ENCODE measurements at regions not wholly inside any gene's neighbourhood (a gene's known extent, or its start where the extent isn't known, plus 50 kb on each side); places are given as distances from the start of the nearest gene placed in this dataset.

DNA sequence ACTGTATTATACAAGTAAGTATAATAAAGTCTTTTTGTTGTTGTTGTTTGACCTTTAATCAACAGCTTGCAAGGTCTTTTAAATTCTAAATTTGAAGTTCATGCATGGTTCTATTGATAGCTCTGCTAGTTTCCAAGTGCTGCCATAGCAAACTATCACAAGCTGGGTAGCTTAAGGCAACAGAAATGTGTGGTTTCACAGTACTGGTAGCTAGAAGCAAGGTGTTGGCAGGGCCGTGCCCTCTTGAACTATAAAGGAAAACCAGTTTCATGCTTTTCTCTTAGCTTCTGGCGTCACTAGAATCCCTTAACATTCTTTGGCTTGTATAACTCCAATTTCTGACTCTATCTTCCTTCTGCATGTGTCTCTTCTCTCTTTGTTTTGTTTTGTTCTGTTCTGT lies 1021.9 kb upstream of the AUTS2 start:
- H3K27me3 ChIP-seq (ENCODE audit: low read length): no peaks in the 10 kb centered on the region
- H3K79me2 ChIP-seq (ENCODE audit: low read length): no peaks in the 10 kb centered on the region
- no peak overlapping the region for H3K9ac ChIP-seq (ENCODE audit: low read length)
- H3K4me1 ChIP-seq (ENCODE audit: insufficient read depth, low read length): no peaks in the 10 kb centered on the region
- BruUV-seq (replicated peaks): no TSS peak
- H3K4me2 ChIP-seq (ENCODE audit: low read length): no peak overlapping the region
- no peak overlapping the region for H3K27ac ChIP-seq (ENCODE audit: low read length)
- no peak overlapping the region for H2AFZ ChIP-seq (ENCODE audit: low read length)
- no peaks in the 10 kb centered on the region for H4K20me1 ChIP-seq (ENCODE audit: low read length)
- ATAC-seq (no peak), DNase-seq (no peak)
- no peaks in the 10 kb centered on the region for H3K36me3 ChIP-seq (ENCODE audit: low read depth, low read length)
- TF ChIP-seq EZH2 (IDR thresholded peaks at IDR 0.05; ENCODE audit: low read length, unreplicated experiment) (no peak), EZH2phosphoT487 (IDR thresholded peaks at IDR 0.05; ENCODE audit: borderline replicate concordance, low read length) (no peak)
- TF ChIP-seq, protein P1, sequence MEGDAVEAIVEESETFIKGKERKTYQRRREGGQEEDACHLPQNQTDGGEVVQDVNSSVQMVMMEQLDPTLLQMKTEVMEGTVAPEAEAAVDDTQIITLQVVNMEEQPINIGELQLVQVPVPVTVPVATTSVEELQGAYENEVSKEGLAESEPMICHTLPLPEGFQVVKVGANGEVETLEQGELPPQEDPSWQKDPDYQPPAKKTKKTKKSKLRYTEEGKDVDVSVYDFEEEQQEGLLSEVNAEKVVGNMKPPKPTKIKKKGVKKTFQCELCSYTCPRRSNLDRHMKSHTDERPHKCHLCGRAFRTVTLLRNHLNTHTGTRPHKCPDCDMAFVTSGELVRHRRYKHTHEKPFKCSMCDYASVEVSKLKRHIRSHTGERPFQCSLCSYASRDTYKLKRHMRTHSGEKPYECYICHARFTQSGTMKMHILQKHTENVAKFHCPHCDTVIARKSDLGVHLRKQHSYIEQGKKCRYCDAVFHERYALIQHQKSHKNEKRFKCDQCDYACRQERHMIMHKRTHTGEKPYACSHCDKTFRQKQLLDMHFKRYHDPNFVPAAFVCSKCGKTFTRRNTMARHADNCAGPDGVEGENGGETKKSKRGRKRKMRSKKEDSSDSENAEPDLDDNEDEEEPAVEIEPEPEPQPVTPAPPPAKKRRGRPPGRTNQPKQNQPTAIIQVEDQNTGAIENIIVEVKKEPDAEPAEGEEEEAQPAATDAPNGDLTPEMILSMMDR (conservative IDR thresholded peaks at IDR 0.05; ENCODE audit: low read depth, low read length): no peak
- no peaks in the 10 kb centered on the region for H3K9me2 ChIP-seq (replicated peaks; ENCODE audit: low read length)
- intact Hi-C loops (cut with micrococcal nuclease): no loop called here
- H3K4me3 ChIP-seq (ENCODE audit: low read length): no peak overlapping the region
- ChIA-PET CTCF (no interaction called here), POLR2A (ENCODE audit: unreplicated experiment) (no interaction called here)
- no peaks in the 10 kb centered on the region for H3F3A ChIP-seq (ENCODE audit: low read length, unreplicated experiment)
- H3K9me3 ChIP-seq (ENCODE audit: low read length): 0 out of 2 replicates have a peak, but pooled peaks cover 11% of the 10 kb centered on the region

DNA sequence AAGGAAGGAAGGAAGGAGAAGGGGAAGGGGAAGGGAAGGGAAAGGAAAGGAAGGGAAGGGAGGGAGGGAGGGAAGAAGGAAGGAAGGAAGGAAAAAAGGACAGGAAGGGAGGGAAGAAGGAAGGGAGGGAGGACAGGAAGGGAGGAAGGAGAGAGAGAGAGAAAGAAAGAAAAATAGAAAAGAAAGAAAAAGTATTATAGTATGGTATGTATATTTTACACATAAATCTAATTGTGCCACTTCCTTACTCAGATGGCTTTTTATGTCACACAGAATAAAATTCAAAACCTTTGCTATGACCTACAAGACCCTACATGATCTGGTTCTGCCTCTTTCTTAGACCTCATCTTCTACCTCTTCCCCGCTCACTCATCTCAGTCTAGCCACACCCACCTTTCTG lies 1016.9 kb upstream of the AUTS2 start:
- ChIA-PET CTCF (no interaction called here), POLR2A (ENCODE audit: unreplicated experiment) (no interaction called here)
- no peak for DNase-seq
- TF ChIP-seq EZH2phosphoT487 (IDR thresholded peaks at IDR 0.05; ENCODE audit: borderline replicate concordance, low read length) (no peak), EZH2 (IDR thresholded peaks at IDR 0.05; ENCODE audit: low read length, unreplicated experiment) (no peak)
- TF ChIP-seq, protein P1 (conservative IDR thresholded peaks at IDR 0.05; ENCODE audit: low read depth, low read length): no peak
- H2AFZ ChIP-seq (ENCODE audit: low read length): no peak overlapping the region
- intact Hi-C loops (cut with micrococcal nuclease): no loop called here
- ATAC-seq: no peak
- H3K9me3 ChIP-seq (ENCODE audit: low read length): 0 out of 2 replicates have a peak, but pooled peaks cover 11% of the 10 kb centered on the region
- H3K4me2 ChIP-seq (ENCODE audit: low read length): no peak overlapping the region
- no peaks in the 10 kb centered on the region for H3K27me3 ChIP-seq (ENCODE audit: low read length)
- no peaks in the 10 kb centered on the region for H3F3A ChIP-seq (ENCODE audit: low read length, unreplicated experiment)
- H3K9me2 ChIP-seq (replicated peaks; ENCODE audit: low read length): no peaks in the 10 kb centered on the region
- no peaks in the 10 kb centered on the region for H3K36me3 ChIP-seq (ENCODE audit: low read depth, low read length)
- no TSS peak for BruUV-seq (replicated peaks)
- H3K9ac ChIP-seq (ENCODE audit: low read length): no peak overlapping the region
- no peak overlapping the region for H3K4me3 ChIP-seq (ENCODE audit: low read length)
- H3K79me2 ChIP-seq (ENCODE audit: low read length): no peaks in the 10 kb centered on the region
- no peak overlapping the region for H3K27ac ChIP-seq (ENCODE audit: low read length)
- no peaks in the 10 kb centered on the region for H3K4me1 ChIP-seq (ENCODE audit: insufficient read depth, low read length)
- H4K20me1 ChIP-seq (ENCODE audit: low read length): no peaks in the 10 kb centered on the region

DNA sequence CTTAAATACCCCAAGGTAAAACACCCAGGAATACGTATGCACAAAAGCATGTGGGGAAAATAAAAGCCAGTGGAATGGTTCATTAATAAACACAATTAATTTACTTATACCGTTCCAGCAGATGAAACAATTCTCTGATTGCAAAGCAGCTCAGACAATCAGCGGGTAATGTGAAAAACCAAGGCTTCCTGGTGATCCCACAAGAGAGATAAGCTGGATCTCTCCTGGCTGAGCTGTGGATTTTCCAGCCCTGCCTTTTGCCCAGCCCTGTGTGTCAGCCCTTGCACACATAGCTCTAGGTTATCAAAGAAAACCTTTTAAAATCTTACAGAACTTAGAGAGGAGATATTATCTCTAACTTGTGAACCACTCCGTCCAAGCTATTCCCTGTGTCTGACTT lies 1010.7 kb upstream of the AUTS2 start:
- H2AFZ ChIP-seq (ENCODE audit: low read length): no peak overlapping the region

More for the DNA sequence above, 1010.7 kb upstream of the AUTS2 start:
- ATAC-seq: no peak
- TF ChIP-seq EZH2phosphoT487 (IDR thresholded peaks at IDR 0.05; ENCODE audit: borderline replicate concordance, low read length) (no peak), EZH2 (IDR thresholded peaks at IDR 0.05; ENCODE audit: low read length, unreplicated experiment) (no peak)
- TF ChIP-seq, protein P1 (conservative IDR thresholded peaks at IDR 0.05; ENCODE audit: low read depth, low read length): no peak
- Histone ChIP-seq H3K27me3 (ENCODE audit: low read length) (no peaks in the 10 kb centered on the region), H4K20me1 (ENCODE audit: low read length) (no peaks in the 10 kb centered on the region), H3K36me3 (ENCODE audit: low read depth, low read length) (no peaks in the 10 kb centered on the region), H3K27ac (ENCODE audit: low read length) (no peak overlapping the region), H3K4me3 (ENCODE audit: low read length) (no peak overlapping the region), H3K4me1 (ENCODE audit: insufficient read depth, low read length) (no peaks in the 10 kb centered on the region), H3K79me2 (ENCODE audit: low read length) (no peaks in the 10 kb centered on the region), H3K9ac (ENCODE audit: low read length) (no peak overlapping the region), H3K4me2 (ENCODE audit: low read length) (no peak overlapping the region), H3K9me2 (replicated peaks; ENCODE audit: low read length) (no peaks in the 10 kb centered on the region), H3F3A (ENCODE audit: low read length, unreplicated experiment) (no peaks in the 10 kb centered on the region), H3K9me3 (ENCODE audit: low read length) (no peaks in the 10 kb centered on the region)
- ChIA-PET CTCF (no interaction called here), POLR2A (ENCODE audit: unreplicated experiment) (no interaction called here)
- DNase-seq: no peak
- no TSS peak for BruUV-seq (replicated peaks)
- intact Hi-C loops (cut with micrococcal nuclease): no loop called here
